GM18520 (cell line): ENCODE measurements at regions not wholly inside any gene's neighbourhood (a gene's known extent, or its start where the extent isn't known, plus 50 kb on each side); places are given as distances from the start of the nearest gene placed in this dataset.
"Not testable (repeated sequence)": the region's sequence is repeated elsewhere in the genome, so short reads cannot be mapped to it uniquely, and the experiment has no call there.

Experiments used
- ATAC-seq: cut with Tn5 transposase; IDR thresholded peaks from one replicate; pipeline ENCODE4 v1.9.1; 2021; ENCODE audit not compliant: unreplicated experiment

DNA sequence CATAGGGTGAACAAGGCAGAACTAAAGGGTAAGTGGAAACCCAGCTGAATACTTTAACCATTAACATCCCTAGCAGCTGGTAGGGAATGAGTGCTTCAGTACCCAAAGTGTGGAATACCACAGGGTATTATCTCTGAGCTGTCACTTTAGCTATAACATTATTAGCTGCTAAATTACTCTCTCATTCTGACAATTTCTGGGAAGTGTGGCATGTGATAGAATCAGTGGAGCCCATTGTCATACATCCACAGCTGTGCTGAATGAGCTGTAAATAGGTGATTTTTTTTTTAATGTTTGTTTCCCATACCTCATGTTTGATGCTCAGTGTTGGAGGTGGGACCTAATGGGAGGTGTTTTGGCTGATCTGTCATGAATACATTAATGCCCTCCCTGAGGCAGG, 894.3 kb downstream of the DIPK2A start:
- ATAC-seq, result no peak

DNA sequence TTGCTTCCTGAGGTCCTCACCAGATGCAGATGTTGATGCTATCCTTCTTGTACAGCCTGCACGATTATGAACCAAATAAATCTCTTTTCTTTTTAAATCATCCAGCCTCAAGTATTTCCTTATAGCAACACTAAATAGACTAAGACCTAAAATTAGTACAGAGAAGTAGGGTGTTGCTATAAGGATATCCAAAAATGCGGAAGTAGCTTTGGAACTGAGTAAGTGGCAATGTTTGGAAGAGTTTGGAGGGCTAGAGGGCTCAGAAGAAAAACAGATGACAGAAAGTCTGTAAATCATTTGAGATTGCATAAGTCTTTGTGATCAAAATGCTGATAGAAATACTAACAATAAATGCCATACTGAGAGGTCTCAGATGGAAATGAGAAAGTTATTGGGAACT, 894.9 kb downstream of the DIPK2A start:
- no peak for ATAC-seq

DNA sequence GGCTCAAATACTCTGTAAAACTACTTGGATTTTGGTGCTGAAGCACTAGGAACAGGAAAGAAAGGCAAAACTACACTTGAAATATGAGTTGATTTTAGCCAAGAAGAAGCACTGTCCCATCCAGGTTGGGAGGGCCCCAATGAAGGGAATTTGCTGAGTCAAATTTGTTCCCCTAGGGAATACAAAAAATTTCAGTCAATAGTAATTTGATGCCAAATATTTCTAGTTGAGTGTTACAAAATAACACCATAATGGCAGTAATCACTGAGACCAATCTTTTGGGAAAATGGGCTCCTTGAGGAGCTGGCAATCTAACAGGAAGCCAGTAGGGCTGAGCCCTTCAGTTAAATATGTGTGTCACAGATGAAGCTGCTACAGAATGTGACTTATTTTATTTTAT, 896.9 kb downstream of the DIPK2A start:
- ATAC-seq, result no peak

DNA sequence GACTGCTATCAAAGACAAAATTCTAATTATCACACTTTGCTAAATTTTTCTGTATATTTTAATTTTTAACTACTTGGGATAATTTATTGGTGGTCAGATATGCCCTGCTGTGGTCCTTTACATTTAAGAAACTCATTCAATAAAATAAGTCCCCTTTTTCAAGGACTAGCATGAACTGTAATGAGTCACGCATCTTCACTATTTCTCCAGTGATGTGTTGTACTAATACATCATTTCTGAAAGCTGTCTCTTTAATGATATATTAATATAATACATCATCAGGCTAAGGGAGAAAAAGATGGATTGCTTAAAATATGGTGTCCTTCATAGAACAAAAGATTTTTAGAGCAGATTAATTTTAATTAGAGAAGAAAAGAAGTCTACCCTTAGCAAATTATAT, 901.4 kb downstream of the DIPK2A start:
- ATAC-seq, result no peak

DNA sequence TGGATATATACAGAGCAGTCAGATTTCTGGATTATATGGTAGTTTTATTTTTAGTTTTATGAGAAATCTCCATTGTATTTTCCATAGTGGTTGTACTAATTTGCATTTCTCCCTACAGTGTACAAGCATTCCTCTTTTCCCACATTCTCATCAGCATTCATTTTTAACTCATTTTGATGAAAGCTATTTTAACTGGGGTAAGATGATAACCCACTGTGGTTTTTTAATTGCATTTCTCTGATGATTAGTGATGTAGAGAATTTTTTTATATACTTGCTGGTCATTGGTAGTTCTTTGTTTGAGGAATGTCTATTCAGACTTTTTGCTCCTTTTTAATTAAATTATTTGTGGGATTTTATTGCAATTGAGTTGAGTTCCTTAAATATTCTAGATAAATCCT, 903.6 kb downstream of the DIPK2A start:
- no peak for ATAC-seq

DNA sequence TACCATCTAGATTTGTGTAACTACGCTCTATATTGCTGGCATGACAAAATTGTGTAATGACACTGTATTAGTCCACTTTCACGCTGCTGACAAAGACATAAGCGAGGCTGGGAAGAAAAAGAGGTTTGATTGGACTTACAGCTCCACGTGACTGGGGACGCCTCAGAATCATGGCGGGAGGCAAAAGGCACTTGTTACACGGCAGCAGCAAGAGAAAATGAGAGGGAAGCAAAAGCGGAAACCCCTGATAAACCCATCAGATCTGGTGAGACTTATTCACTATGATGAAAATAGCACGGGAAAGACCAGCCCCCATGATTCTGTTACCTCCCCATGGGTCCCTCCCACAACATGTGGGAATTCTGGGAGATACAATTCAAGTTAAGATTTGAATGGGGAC, 905.7 kb downstream of the DIPK2A start:
- ATAC-seq, result no peak

GRCh38 chr3:144879701-144880100, 908.1 kb downstream of the DIPK2A start:
- no peak for ATAC-seq

- ATAC-seq, result no peak
Measured at GRCh38 chr3:144893980-144894379, 922.4 kb downstream of the DIPK2A start.

DNA sequence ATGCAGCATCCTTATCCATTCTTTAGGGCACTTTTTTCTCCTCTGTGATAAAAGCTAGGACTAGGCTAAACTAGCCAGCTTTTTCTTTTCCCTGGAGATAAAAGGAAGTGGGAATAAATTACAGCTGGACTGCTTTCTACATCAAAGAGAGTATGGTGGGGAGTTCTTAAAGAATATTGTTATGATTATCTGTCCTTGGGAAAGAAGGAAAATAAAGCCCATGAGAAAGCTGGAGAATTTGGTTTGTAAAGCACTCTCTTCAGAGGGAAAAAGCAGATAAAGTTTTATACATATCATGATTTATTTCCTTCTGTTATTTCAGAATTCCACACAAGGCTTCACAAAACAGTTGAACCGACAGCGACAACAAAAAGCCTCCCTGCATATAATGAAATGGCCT, 923.0 kb downstream of the DIPK2A start:
- no peak for ATAC-seq

DNA sequence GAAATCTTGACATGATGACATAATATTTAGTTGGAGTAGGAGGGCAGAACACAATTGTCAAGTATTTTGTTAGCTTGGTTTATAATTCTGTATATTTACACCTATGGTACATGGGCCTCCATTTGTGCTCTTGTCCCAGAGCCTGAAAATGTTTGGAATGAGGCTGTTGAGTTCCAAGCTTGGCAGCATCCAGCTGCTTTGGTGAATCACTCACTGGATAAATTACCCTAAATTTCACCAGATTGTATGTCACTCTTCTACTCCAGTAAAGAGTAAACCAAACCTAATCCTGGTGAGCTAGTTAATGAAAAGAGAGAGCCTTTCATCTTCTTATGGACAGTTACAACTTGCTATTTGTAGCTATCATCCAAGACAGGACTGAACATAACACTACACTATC, 928.7 kb downstream of the DIPK2A start:
- no peak for ATAC-seq

- not testable (repeated sequence) for ATAC-seq
Measured at GRCh38 chr3:144907581-144907980, 936.0 kb downstream of the DIPK2A start.

DNA sequence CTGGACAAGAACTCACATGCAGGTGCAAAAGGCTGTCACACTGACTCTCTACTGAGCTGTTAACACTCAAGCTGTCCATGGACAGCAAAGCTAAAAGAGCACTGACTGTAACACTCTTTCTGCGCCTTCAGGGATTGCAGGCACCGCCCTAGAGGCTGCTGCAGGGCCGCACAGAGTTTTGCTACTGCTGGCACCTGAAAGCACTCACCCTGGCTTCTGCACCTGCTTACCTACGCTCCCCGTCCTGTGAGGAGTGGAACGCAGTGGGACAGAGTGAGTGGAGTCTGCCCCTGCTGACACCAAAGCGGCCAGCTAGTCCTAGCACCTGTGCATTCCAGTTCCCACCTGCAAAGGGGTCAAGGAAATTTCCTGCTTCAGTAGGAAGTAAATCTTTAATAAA, 941.3 kb downstream of the DIPK2A start:
- ATAC-seq, result no peak

GRCh38 chr3:144915202-144915601, 943.6 kb downstream of the DIPK2A start:
- ATAC-seq, result no peak

DNA sequence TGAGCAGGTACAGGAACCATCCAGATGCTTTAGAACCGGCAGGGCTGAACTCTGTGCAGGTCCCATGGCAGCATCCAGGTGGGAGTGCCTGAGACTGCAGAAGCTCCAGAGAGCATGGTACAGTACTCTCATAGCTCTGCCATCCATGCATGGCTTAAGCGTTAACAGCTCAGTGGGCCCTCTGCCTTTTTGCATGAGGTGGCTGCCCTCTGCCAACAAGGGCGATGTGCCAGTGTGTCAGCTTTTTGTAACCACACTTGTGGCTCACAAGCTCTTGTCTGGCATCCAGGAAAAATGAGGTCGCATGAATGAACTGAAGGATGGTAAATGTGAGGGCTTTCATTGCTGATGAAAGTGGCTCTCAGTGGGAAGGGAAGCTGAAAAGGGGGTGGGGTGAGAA, 950.1 kb downstream of the DIPK2A start:
- no peak for ATAC-seq

DNA sequence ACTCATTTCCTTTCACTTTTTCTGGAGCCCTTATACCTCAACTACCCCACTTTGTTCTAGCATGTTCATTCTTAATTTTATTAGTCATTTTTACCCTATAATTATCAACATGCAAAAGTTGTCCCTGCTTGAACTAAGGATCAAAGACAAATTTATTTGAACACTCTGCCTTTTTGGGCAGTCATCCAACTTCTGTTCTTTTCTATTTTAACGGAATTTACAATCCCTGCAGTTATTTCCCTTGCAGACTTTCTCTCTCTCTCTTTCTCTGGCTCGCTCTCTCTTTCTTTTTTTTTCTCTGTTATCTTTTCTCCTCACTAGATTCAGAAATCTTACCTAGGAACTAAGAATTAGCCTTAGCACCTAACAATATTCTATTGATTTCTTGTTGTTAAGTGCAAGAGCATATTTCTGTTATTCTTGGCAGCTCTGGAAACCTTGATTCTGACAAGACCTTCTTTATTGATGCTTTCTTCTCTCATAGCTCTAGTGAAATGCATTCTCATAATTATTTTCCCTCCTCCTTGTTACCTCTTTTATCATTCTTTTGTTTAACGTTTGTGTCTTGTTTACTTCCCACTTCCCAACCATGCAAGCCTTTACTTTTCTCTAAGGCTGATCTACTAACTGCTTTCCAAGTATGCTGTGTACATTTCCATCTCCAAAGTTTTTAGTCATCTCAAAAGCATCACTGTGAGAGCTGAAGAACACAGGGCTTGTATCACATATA, 951.6 kb downstream of the DIPK2A start:
- no peak for ATAC-seq

DNA sequence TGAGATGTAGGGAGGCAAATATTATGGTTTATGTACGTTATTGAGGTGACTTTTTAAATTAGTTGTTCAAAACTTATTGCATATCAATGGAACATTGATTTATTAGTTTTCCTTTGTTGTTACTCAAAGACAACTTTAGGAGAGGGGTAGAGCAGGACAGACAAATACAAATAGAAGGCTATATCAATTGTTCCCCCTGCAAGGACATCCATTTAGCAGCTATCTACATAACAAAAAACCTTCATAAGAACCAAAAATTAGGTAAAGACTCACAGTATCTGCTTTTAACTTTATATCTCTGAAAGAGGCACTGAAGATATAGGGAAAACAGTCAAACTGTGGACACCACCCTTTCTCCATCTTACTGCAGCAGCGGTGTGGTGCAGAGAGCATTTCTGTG, 958.8 kb downstream of the DIPK2A start:
- no peak for ATAC-seq

DNA sequence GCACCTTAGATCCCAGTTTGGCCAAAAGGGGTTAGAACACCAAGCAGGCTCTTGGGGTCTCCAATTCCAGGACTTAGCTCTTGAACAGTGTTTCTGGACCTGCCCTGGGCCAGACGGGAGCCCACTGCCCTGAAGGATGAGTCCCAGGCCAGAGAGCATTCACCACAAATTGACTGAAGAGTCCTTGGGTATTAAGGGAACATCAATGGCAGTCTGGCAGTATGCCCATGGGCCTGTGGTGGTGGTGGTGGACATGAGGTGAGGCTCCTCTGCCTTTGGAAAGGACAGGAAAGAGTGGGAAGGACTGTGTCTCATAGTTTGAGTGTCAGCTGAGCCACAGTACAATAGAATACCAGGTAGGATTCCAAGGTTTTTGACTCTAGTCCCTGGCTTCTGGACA, 960.0 kb downstream of the DIPK2A start:
- ATAC-seq, result no peak

GRCh38 chr3:144942093-144942837, 970.6 kb downstream of the DIPK2A start:
- no peak for ATAC-seq

DNA sequence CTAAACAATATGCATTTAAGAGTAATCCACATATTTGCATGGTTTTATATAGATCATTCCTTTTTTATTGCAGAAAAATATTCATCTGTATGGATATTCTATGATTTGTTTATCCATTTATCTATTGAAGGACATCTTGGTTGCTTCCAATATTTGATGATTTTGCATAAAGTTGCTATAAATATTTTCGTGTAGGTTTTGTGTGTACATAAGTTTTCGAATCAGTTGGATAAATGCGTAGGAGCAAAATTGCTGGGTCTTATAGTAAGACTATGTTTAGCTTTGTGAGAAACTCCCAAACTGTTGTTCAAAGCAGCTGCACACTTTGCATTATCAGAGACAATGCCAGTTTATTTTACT, 971.2 kb downstream of the DIPK2A start:
- ATAC-seq, result no peak

DNA sequence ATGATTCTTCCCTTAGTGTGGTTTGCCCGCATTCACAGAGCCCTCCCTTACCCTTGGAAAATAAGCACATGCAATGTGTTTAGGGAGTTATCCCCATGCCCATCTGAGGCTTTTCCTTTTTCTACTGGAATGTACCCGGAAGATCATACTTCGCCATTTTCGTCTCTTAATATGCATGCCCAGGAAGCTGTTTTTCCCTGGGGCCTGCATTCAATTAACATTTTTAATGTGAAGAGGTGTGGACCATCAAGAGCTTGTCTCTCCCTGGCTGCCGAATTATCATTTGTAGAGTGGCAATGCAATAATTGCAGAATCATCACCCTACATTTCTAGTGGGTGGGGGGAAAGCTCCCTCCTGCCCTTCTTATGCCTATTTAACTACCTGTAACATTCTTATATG, 976.3 kb downstream of the DIPK2A start:
- ATAC-seq, result no peak

- ATAC-seq, result no peak
Measured at GRCh38 chr3:144948711-144949110, 977.1 kb downstream of the DIPK2A start.

- no peak for ATAC-seq
Measured at GRCh38 chr3:144953959-144954358, 982.3 kb downstream of the DIPK2A start.
